Hepatocyte (in vitro differentiated cells): ENCODE measurements at regions not wholly inside any gene's neighbourhood (a gene's known extent, or its start where the extent isn't known, plus 50 kb on each side); places are given as distances from the start of the nearest gene placed in this dataset.
"Not testable (repeated sequence)": the region's sequence is repeated elsewhere in the genome, so short reads cannot be mapped to it uniquely, and the experiment has no call there.

Experiments used
- CTCF ChIP-seq: fragments of 200-600 bp; sonication (generic); IDR thresholded peaks from 2 replicates; pipeline ENCODE4 v1.5.1; 2016; ENCODE audit warnings: antibody characterized with exemption, mild to moderate bottlenecking; ENCODE audit not compliant: poor library complexity
- EZH2 ChIP-seq: fragments of 200-600 bp; sonication (generic); IDR thresholded peaks from 2 replicates; pipeline ENCODE4 v1.6.1; 2016; ENCODE audit warnings: antibody characterized with exemption, mild to moderate bottlenecking, borderline replicate concordance
- EZH2phosphoT487 ChIP-seq: fragments of 200-600 bp; sonication (generic); IDR thresholded peaks from one replicate; pipeline ENCODE4 v1.6.1; 2018; ENCODE audit warnings: antibody characterized with exemption, mild to moderate bottlenecking, low read depth, moderate library complexity; ENCODE audit not compliant: unreplicated experiment, severe bottlenecking

- TF ChIP-seq CTCF, EZH2phosphoT487, EZH2: not testable (repeated sequence)
Measured at GRCh38 chrX:65888150-65888549, 151.7 kb downstream of the VSIG4 start.
